ACC112 (cell line): ENCODE measurements at regions not wholly inside any gene's neighbourhood (a gene's known extent, or its start where the extent isn't known, plus 50 kb on each side); places are given as distances from the start of the nearest gene placed in this dataset.

Experiments
- H2AFZ ChIP-seq: fragments of 200-600 bp; sonication (generic); one replicate; pipeline ENCODE4 v1.6.0; 2017; ENCODE audit warnings: antibody characterized with exemption, low read length; ENCODE audit not compliant: unreplicated experiment
- H3K27ac ChIP-seq: fragments of 200-600 bp; sonication (generic); 2 replicates; pipeline ENCODE4 v1.5.1; 2014; ENCODE audit warnings: low read depth, mild to moderate bottlenecking, antibody characterized with exemption, low read length, moderate library complexity
- H3K27me3 ChIP-seq: fragments of 200-600 bp; sonication (generic); 2 replicates; pipeline ENCODE4 v1.6.1; 2014; ENCODE audit warnings: mild to moderate bottlenecking, antibody characterized with exemption, low read length, moderate library complexity, mixed read lengths; ENCODE audit not compliant: insufficient read depth
- H3K36me3 ChIP-seq: fragments of 200-600 bp; sonication (generic); 2 replicates; pipeline ENCODE4 v1.6.1; 2016; ENCODE audit warnings: mild to moderate bottlenecking, antibody characterized with exemption, low read length, moderate library complexity, mixed read lengths; ENCODE audit not compliant: insufficient read depth
- H3K4me1 ChIP-seq: fragments of 200-600 bp; sonication (generic); one replicate; pipeline ENCODE4 v1.6.1; 2016; ENCODE audit warnings: low read length, mixed read lengths; ENCODE audit not compliant: insufficient read depth, unreplicated experiment, control insufficient read depth
- H3K4me3 ChIP-seq: fragments of 200-600 bp; sonication (generic); 2 replicates; pipeline ENCODE4 v1.5.1; 2014; ENCODE audit warnings: mild to moderate bottlenecking, low read depth, low read length
- H3K79me2 ChIP-seq: fragments of 200-600 bp; sonication (generic); one replicate; pipeline ENCODE4 v1.6.0; 2016; ENCODE audit warnings: low read length; ENCODE audit not compliant: control insufficient read depth, unreplicated experiment, insufficient read depth

GRCh38 chr20:23265226-23265625 lies 85.4 kb upstream of the NXT1 start:
- Histone ChIP-seq H3K36me3 (no peaks in the 10 kb centered on the region), H3K4me1 (no peaks in the 10 kb centered on the region), H2AFZ (no peak overlapping the region), H3K4me3 (no peak overlapping the region), H3K27me3 (no peaks in the 10 kb centered on the region), H3K27ac (no peak overlapping the region), H3K79me2 (no peaks in the 10 kb centered on the region)

DNA sequence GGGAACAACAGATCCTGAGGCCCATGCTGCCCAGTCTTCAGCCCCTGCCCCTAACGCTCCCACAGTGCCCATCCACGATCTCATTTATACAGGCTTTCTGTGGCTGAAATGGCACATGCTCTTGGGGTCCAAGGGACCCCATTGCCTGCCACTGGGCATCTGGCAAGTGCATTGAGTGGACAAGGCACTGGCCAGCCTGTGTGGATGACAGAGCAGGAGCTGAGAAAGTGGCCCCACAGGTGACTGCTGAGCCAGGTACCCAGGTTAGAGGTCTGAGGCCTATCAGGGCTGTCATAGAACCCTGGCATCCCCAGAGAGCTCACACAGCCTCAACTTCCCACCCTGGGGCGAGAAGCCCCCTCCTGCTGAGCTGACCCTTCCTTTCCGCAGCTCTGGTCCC lies 86.0 kb upstream of the NXT1 start:
- H2AFZ ChIP-seq, result no peak overlapping the region
- H3K4me3 ChIP-seq, result no peak overlapping the region
- no peaks in the 10 kb centered on the region for H3K27me3 ChIP-seq
- no peaks in the 10 kb centered on the region for H3K36me3 ChIP-seq
- no peaks in the 10 kb centered on the region for H3K79me2 ChIP-seq
- no peak overlapping the region for H3K27ac ChIP-seq
- H3K4me1 ChIP-seq, result no peaks in the 10 kb centered on the region

DNA sequence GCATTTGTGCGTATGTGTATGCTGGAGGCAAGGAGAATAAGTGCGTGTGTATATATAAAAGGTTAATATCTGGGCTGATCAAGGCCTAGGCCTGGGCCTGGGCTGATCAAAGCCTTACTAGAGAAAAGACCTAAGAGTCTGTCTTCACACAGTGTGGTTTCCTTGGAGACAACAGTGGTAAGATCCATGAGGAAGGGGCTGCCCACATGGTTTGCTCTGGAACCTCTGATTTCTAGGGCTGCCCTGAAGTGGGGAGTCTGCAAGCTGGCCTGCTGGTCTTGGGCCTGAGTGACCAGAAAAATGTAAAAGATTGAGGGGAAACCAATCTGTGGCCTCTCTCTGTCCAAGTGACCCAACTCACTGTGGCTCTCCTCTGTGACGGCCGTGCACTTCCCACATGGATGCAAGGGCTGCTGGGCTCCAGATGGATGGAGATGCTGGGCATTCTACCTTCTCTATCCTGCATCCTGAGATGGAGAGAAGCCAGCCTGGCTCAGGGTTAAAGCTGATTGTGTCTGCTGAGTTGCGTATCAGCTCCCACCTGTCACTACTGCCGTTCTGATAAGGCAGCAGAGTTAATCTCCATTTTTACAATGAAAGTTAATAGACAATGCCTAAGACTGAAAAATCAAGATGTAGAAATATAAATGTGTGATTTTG lies 90.3 kb upstream of the NXT1 start:
- Histone ChIP-seq H3K36me3 (no peaks in the 10 kb centered on the region), H3K4me1 (peaks cover 38% of the 10 kb centered on the region), H3K27me3 (no peaks in the 10 kb centered on the region), H3K4me3 (no peak overlapping the region), H2AFZ (no peak overlapping the region), H3K79me2 (no peaks in the 10 kb centered on the region), H3K27ac (no peak overlapping the region)

GRCh38 chr20:23258747-23259121 lies 91.9 kb upstream of the NXT1 start:
- Histone ChIP-seq H3K27me3 (no peaks in the 10 kb centered on the region), H3K79me2 (no peaks in the 10 kb centered on the region), H3K27ac (peak overlapping the region; percentile 88), H3K36me3 (no peaks in the 10 kb centered on the region), H3K4me1 (peaks cover 38% of the 10 kb centered on the region), H2AFZ (no peak overlapping the region), H3K4me3 (no peak overlapping the region)

DNA sequence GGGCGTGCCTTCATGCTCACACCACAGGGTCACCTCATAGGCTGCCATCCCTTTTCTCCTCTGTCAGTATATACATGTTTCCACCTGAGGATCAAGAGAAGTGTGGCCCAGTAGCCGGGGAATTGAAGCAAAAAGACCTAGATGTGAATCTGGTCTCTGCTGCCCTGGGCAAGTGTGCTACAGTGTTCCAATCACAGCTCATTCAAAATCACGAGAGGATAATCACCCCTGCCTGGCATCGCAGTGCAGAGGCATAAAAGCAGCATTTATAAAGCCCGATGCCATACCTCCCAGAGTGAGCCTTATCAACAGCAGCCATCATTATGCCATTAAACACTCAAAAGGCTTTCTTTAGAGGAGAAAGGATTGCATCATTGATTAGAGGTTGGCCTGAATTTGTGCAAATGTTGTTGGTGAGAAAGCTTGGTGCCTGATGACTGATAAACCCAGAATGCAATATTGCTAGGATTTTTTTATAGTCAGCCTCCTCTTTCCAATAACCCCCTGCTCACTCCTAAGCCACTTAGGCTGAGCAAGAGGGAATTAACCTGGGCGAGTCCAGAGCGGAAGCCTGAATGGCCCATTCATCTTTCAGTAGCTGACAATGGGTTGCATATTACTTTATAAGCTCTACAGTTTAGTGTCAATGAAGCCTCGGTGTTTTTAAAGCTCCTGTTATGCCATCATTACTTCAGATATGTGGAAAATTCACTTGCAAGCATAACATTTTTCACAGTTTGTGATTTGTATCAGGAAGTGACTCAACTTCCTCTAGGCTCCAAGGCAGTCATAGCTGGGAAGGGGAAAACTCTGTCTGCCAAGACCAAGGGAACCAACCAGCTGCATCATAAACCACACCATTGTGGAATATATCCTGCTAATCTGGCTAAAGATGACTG lies 92.5 kb upstream of the NXT1 start:
- Histone ChIP-seq H3K36me3 (no peaks in the 10 kb centered on the region), H3K4me3 (peak overlapping the region; percentile 13; the same call in 1 of the 2 replicates), H3K27ac (peak overlapping the region; percentile 88), H3K27me3 (no peaks in the 10 kb centered on the region), H2AFZ (peak overlapping the region; percentile 35), H3K79me2 (no peaks in the 10 kb centered on the region), H3K4me1 (peaks cover 38% of the 10 kb centered on the region)

GRCh38 chr20:23257106-23257761 lies 93.4 kb upstream of the NXT1 start:
- no peaks in the 10 kb centered on the region for H3K36me3 ChIP-seq
- H3K27ac ChIP-seq, result peak overlapping the region; percentile 88
- peaks cover 38% of the 10 kb centered on the region for H3K4me1 ChIP-seq
- H3K4me3 ChIP-seq, result peak overlapping the region; percentile 13; the same call in 1 of the 2 replicates
- peak overlapping the region; percentile 35 for H2AFZ ChIP-seq
- no peaks in the 10 kb centered on the region for H3K79me2 ChIP-seq
- no peaks in the 10 kb centered on the region for H3K27me3 ChIP-seq

GRCh38 chr20:23255716-23256385 lies 94.7 kb upstream of the NXT1 start:
- no peak overlapping the region for H3K27ac ChIP-seq
- H3K4me1 ChIP-seq, result peaks cover 38% of the 10 kb centered on the region
- no peaks in the 10 kb centered on the region for H3K27me3 ChIP-seq
- H3K79me2 ChIP-seq, result no peaks in the 10 kb centered on the region
- no peaks in the 10 kb centered on the region for H3K36me3 ChIP-seq
- H3K4me3 ChIP-seq, result no peak overlapping the region
- no peak overlapping the region for H2AFZ ChIP-seq

DNA sequence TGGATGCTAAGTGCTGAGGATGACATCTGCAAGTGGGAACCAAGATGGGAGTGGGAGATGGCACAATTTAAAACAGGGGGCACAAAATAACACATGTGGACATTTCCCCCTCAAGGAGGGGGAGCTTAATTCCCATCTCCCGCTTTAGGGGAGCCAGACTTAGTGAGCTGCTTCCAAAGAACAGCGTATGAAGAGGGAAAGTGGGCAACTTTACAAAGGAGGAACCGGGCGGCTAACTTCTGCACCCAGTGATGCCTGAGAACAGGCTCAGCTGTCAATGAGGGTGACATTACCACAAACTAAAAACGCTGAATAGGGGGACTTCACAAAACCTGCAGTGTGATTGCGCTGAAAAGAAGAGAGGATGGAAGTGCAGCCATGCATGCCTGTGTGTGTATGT lies 95.5 kb upstream of the NXT1 start:
- no peaks in the 10 kb centered on the region for H3K27me3 ChIP-seq
- no peaks in the 10 kb centered on the region for H3K79me2 ChIP-seq
- H3K4me1 ChIP-seq, result peaks cover 38% of the 10 kb centered on the region
- H2AFZ ChIP-seq, result no peak overlapping the region
- no peak overlapping the region for H3K27ac ChIP-seq
- H3K4me3 ChIP-seq, result no peak overlapping the region
- no peaks in the 10 kb centered on the region for H3K36me3 ChIP-seq

DNA sequence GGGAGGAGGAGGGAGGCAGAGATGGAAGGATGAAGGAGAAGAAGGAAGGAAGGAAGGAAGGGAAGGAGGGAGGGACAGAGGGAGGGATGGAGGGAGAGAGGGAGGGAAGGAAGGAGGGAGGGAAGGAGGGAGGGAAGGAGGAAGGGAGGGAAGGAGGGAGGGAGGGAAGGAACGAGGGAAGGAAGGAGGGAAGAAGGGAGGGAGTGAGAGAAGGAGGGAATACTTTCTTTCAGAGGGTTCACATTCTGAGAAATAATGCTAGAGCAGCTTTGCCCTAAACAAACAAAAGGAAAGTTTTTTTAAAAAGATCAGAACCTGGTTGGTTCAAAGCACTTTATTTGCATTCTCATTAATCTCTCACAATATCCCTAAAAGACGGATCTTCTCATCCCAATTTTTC lies 96.1 kb upstream of the NXT1 start:
- peaks cover 38% of the 10 kb centered on the region for H3K4me1 ChIP-seq
- H3K27ac ChIP-seq, result no peak overlapping the region
- H3K79me2 ChIP-seq, result no peaks in the 10 kb centered on the region
- H3K36me3 ChIP-seq, result no peaks in the 10 kb centered on the region
- peaks cover 4% of the 10 kb centered on the region; the same call in 1 of the 2 replicates for H3K27me3 ChIP-seq
- no peak overlapping the region for H2AFZ ChIP-seq
- H3K4me3 ChIP-seq, result no peak overlapping the region

DNA sequence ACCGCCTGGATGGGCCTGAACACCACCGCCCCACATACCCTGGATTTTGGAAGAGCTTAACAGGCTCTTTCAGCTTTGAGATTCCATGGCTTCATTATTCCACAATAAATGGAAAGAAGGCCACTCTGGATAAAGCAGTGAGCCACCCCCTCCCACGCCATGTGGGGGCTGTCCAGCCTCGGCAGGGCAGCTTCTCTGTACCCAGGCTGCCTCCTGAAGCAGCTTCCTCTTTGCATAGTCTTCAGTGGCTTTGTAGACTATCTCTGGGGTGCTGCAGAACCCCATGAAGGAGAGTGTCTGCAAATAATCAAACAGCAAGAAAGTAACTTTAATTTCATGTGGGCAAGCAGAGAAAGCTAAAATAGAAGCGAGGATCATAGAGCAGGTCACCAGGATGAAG lies 96.6 kb upstream of the NXT1 start:
- no peaks in the 10 kb centered on the region for H3K79me2 ChIP-seq
- peaks cover 34% of the 10 kb centered on the region for H3K4me1 ChIP-seq
- no peak overlapping the region for H3K27ac ChIP-seq
- H2AFZ ChIP-seq, result no peak overlapping the region
- no peaks in the 10 kb centered on the region for H3K36me3 ChIP-seq
- peaks cover 4% of the 10 kb centered on the region; the same call in 1 of the 2 replicates for H3K27me3 ChIP-seq
- H3K4me3 ChIP-seq, result no peak overlapping the region
